ENCODE measurements at regions not wholly inside any gene's neighbourhood (a gene's known extent, or its start where the extent isn't known, plus 50 kb on each side); places are given as distances from the start of the nearest gene placed in this dataset.

GRCh38 chr15:31268108-31268501 is 58.5 kb upstream of the KLF13 start:
- H3K36me3 ChIP-seq = no peaks in the 10 kb centered on the region
- H3K4me3 ChIP-seq = no peak overlapping the region
- H3K4me1 ChIP-seq = peaks cover 0 to 8% (median 0%) of the 10 kb centered on the region in 4 donors
- intact Hi-C loops (cut with DNase I; ENCODE audit: low total_unique reads) = no loop called here
- TF ChIP-seq CTCF (IDR thresholded peaks at IDR 0.05) = no peak
- DNase-seq = peak; percentile 21 to 31
- no peaks in the 10 kb centered on the region for H3K9me3 ChIP-seq
- H3K27me3 ChIP-seq = no peaks in the 10 kb centered on the region
- H3K27ac ChIP-seq = no peak overlapping the region

GRCh38 chr15:31268911-31269784 is 57.5 kb upstream of the KLF13 start:
- no peaks in the 10 kb centered on the region for H3K36me3 ChIP-seq
- H3K27ac ChIP-seq = no peak overlapping the region
- H3K27me3 ChIP-seq = no peaks in the 10 kb centered on the region
- no peak overlapping the region for H3K4me3 ChIP-seq
- H3K9me3 ChIP-seq = no peaks in the 10 kb centered on the region
- H3K4me1 ChIP-seq = peaks cover 0 to 8% (median 0%) of the 10 kb centered on the region in 4 donors
- intact Hi-C loops (cut with DNase I; ENCODE audit: low total_unique reads) = no loop called here
- TF ChIP-seq CTCF (IDR thresholded peaks at IDR 0.05) = no peak
- peak; percentile 3 to 56 for DNase-seq

GRCh38 chr15:31269816-31270575 is 56.6 kb upstream of the KLF13 start:
- no peak for TF ChIP-seq CTCF (IDR thresholded peaks at IDR 0.05)
- Histone ChIP-seq H3K4me3 (no peak overlapping the region), H3K9me3 (no peaks in the 10 kb centered on the region), H3K27me3 (no peaks in the 10 kb centered on the region), H3K27ac (no peak overlapping the region), H3K36me3 (no peaks in the 10 kb centered on the region), H3K4me1 (peaks cover 0 to 3% (median 0%) of the 10 kb centered on the region in 4 donors)
- DNase-seq = peak in 1 of 2 donors; percentile 35
- intact Hi-C loops (cut with DNase I; ENCODE audit: low total_unique reads) = no loop called here

- Histone ChIP-seq H3K4me1 (peaks cover 0 to 3% (median 0%) of the 10 kb centered on the region in 4 donors), H3K4me3 (no peak overlapping the region), H3K36me3 (no peaks in the 10 kb centered on the region), H3K27ac (no peak overlapping the region), H3K27me3 (no peaks in the 10 kb centered on the region), H3K9me3 (no peaks in the 10 kb centered on the region)
- DNase-seq = peak in 1 of 2 donors; percentile 43
- no peak for TF ChIP-seq CTCF (IDR thresholded peaks at IDR 0.05)
- intact Hi-C loops (cut with DNase I; ENCODE audit: low total_unique reads) = no loop called here
Observed at GRCh38 chr15:31270767-31271166, 55.9 kb upstream of the KLF13 start.

GRCh38 chr15:31271224-31271635 is 55.4 kb upstream of the KLF13 start:
- Histone ChIP-seq H3K27ac (no peak overlapping the region), H3K27me3 (no peaks in the 10 kb centered on the region), H3K36me3 (no peaks in the 10 kb centered on the region), H3K9me3 (no peaks in the 10 kb centered on the region), H3K4me1 (peaks cover 0 to 3% (median 0%) of the 10 kb centered on the region in 4 donors), H3K4me3 (no peak overlapping the region)
- DNase-seq = peak in 1 of 2 donors; percentile 24
- intact Hi-C loops (cut with DNase I; ENCODE audit: low total_unique reads) = no loop called here
- TF ChIP-seq CTCF (IDR thresholded peaks at IDR 0.05) = no peak
